SK-N-SH treated with all-trans-retinoic acid at 6 μM for 48 hours (cell line): ENCODE measurements at regions not wholly inside any gene's neighbourhood (a gene's known extent, or its start where the extent isn't known, plus 50 kb on each side); places are given as distances from the start of the nearest gene placed in this dataset.

Source experiments
- ATAC-seq: fragments of 200-7000 bp; cut with Tn5 transposase; 3 replicates; pipeline ENCODE4 v1.9.1; 2020; ENCODE audit warnings: mild to moderate bottlenecking, moderate library complexity
- ARNTL ChIP-seq: fragments of 450-650 bp; formaldehyde crosslinking; IDR thresholded peaks from 2 replicates; pipeline ENCODE4 v1.5.0; 2020; ENCODE audit warnings: low read depth, mild to moderate bottlenecking, moderate library complexity, borderline replicate concordance
- CREB5 ChIP-seq: fragments of 250-450 bp; sonication (Bioruptor Pico); IDR thresholded peaks from 2 replicates; pipeline ENCODE4 v1.5.1; 2020; ENCODE audit warnings: low read depth, mild to moderate bottlenecking, moderate library complexity
- CSDC2 ChIP-seq: fragments of 250-450 bp; sonication (Bioruptor Pico); IDR thresholded peaks from 2 replicates; pipeline ENCODE4 v1.5.0; 2020; ENCODE audit warnings: mild to moderate bottlenecking, moderate library complexity
- CSRNP3 ChIP-seq: fragments of 250-450 bp; sonication (Bioruptor Pico); IDR thresholded peaks from 2 replicates; pipeline ENCODE4 v1.5.1; 2021; ENCODE audit warnings: mild to moderate bottlenecking, moderate library complexity
- ESRRG ChIP-seq: fragments of 250-450 bp; sonication (Bioruptor Pico); IDR thresholded peaks from 2 replicates; pipeline ENCODE4 v1.6.1; 2021; ENCODE audit warnings: mild to moderate bottlenecking
- GLIS3 ChIP-seq: fragments of 250-450 bp; sonication (Bioruptor Pico); IDR thresholded peaks from 2 replicates; pipeline ENCODE4 v1.5.0; 2020; ENCODE audit warnings: mild to moderate bottlenecking, moderate library complexity
- ISL1 ChIP-seq: fragments of 250-450 bp; sonication (Bioruptor Pico); IDR thresholded peaks from 2 replicates; pipeline ENCODE4 v2.1.2; 2022; ENCODE audit warnings: mild to moderate bottlenecking, moderate library complexity
- OSR1 ChIP-seq: fragments of 250-450 bp; sonication (Bioruptor Pico); IDR thresholded peaks from 2 replicates; pipeline ENCODE4 v1.8.0; 2022; ENCODE audit warnings: moderate library complexity, mild to moderate bottlenecking, inconsistent platforms
- PATZ1 ChIP-seq: fragments of 250-450 bp; sonication (Bioruptor Pico); IDR thresholded peaks from 2 replicates; pipeline ENCODE4 v1.8.0; 2020; ENCODE audit warnings: mild to moderate bottlenecking, moderate library complexity, borderline replicate concordance
- PPARA ChIP-seq: fragments of 250-450 bp; sonication (Bioruptor Pico); IDR thresholded peaks from 2 replicates; pipeline ENCODE4 v1.5.0; 2020; ENCODE audit warnings: mild to moderate bottlenecking, borderline replicate concordance
- RARB ChIP-seq: fragments of 250-450 bp; sonication (Bioruptor Pico); IDR thresholded peaks from 2 replicates; pipeline ENCODE4 v1.8.0; 2021; ENCODE audit warnings: mild to moderate bottlenecking, moderate library complexity
- SNAI2 ChIP-seq: fragments of 250-450 bp; sonication (Bioruptor Pico); IDR thresholded peaks from 2 replicates; pipeline ENCODE4 v1.5.0; 2020; ENCODE audit warnings: mild to moderate bottlenecking, moderate library complexity
- TCF4 ChIP-seq: fragments of 250-450 bp; sonication (Bioruptor Pico); IDR thresholded peaks from 2 replicates; pipeline ENCODE4 v1.8.0; 2021; ENCODE audit warnings: mild to moderate bottlenecking, moderate library complexity, borderline replicate concordance
- TOX ChIP-seq: fragments of 250-450 bp; sonication (Bioruptor Pico); IDR thresholded peaks from 2 replicates; pipeline ENCODE4 v1.8.0; 2021; ENCODE audit warnings: mild to moderate bottlenecking, moderate library complexity, borderline replicate concordance
- ZC3H10 ChIP-seq: fragments of 250-450 bp; sonication (Bioruptor Pico); IDR thresholded peaks from 2 replicates; pipeline ENCODE4 v1.5.1; 2021; ENCODE audit warnings: mild to moderate bottlenecking, moderate library complexity
- ZFP3 ChIP-seq: fragments of 250-450 bp; sonication (Bioruptor Pico); IDR thresholded peaks from 2 replicates; pipeline ENCODE4 v1.5.0; 2020; ENCODE audit warnings: mild to moderate bottlenecking, moderate library complexity
- ZFP30 ChIP-seq: fragments of 450-650 bp; formaldehyde crosslinking; IDR thresholded peaks from 2 replicates; pipeline ENCODE4 v1.5.0; 2022; ENCODE audit warnings: mild to moderate bottlenecking, moderate library complexity
- ZNF565 ChIP-seq: fragments of 450-650 bp; formaldehyde crosslinking; conservative IDR thresholded peaks from 2 replicates; pipeline ENCODE4 v1.5.0; 2020; ENCODE audit warnings: low read depth, mild to moderate bottlenecking, moderate library complexity
- ZNF70 ChIP-seq: fragments of 450-650 bp; formaldehyde crosslinking; IDR thresholded peaks from 2 replicates; pipeline ENCODE4 v1.5.0; 2020; ENCODE audit warnings: mild to moderate bottlenecking, moderate library complexity
- ZNF8 ChIP-seq: fragments of 450-650 bp; formaldehyde crosslinking; IDR thresholded peaks from 2 replicates; pipeline ENCODE4 v1.5.0; 2020; ENCODE audit warnings: mild to moderate bottlenecking, moderate library complexity

GRCh38 chr5:4230786-4231641, 635.4 kb downstream of the IRX1 start:
- no peak for ATAC-seq
- TF ChIP-seq PATZ1 (CRISPR knock-in tag) (no peak), TOX (no peak), RARB (CRISPR knock-in tag) (no peak), ZFP3 (CRISPR knock-in tag) (no peak), TCF4 (CRISPR knock-in tag) (no peak), ZNF8 (no peak), CSRNP3 (CRISPR knock-in tag) (no peak), ARNTL (CRISPR knock-in tag) (no peak), ZC3H10 (CRISPR knock-in tag) (no peak), ZNF565 (CRISPR knock-in tag) (no peak), PPARA (CRISPR knock-in tag) (no peak), ISL1 (CRISPR knock-in tag) (no peak), SNAI2 (CRISPR knock-in tag) (no peak), ZFP30 (no peak), OSR1 (no peak)

GRCh38 chr5:4232084-4232483, 636.5 kb downstream of the IRX1 start:
- TF ChIP-seq ZNF70 (CRISPR knock-in tag) (no peak), ZNF565 (CRISPR knock-in tag) (no peak), ZNF8 (no peak), PPARA (CRISPR knock-in tag) (no peak), GLIS3 (CRISPR knock-in tag) (no peak), ZFP3 (CRISPR knock-in tag) (no peak), SNAI2 (CRISPR knock-in tag) (no peak), ZFP30 (no peak), CSRNP3 (CRISPR knock-in tag) (no peak), RARB (CRISPR knock-in tag) (no peak)
- no peak for ATAC-seq

- TF ChIP-seq ESRRG (CRISPR knock-in tag): no peak
- TF ChIP-seq ZFP30: no peak
- no peak for TF ChIP-seq CSDC2 (CRISPR knock-in tag)
- TF ChIP-seq TCF4 (CRISPR knock-in tag): no peak
- no peak for TF ChIP-seq ISL1 (CRISPR knock-in tag)
- TF ChIP-seq OSR1: no peak
- TF ChIP-seq CSRNP3 (CRISPR knock-in tag): no peak
- TF ChIP-seq ZC3H10 (CRISPR knock-in tag): no peak
- ATAC-seq: no peak
These were observed 638.0 kb downstream of the IRX1 start for GRCh38 chr5:4233671-4234070.

- TF ChIP-seq CSDC2 (CRISPR knock-in tag): no peak
- no peak for TF ChIP-seq ZNF565 (CRISPR knock-in tag)
- no peak for TF ChIP-seq CREB5 (CRISPR knock-in tag)
- TF ChIP-seq ZFP30: no peak
- no peak for TF ChIP-seq ARNTL (CRISPR knock-in tag)
- no peak for TF ChIP-seq ESRRG (CRISPR knock-in tag)
- no peak for TF ChIP-seq PATZ1 (CRISPR knock-in tag)
- no peak for TF ChIP-seq SNAI2 (CRISPR knock-in tag)
- no peak for TF ChIP-seq ZFP3 (CRISPR knock-in tag)
- no peak for TF ChIP-seq CSRNP3 (CRISPR knock-in tag)
- no peak for ATAC-seq
These were observed 648.0 kb downstream of the IRX1 start for GRCh38 chr5:4243479-4244264.
